ENCODE measurements at regions not wholly inside any gene's neighbourhood (a gene's known extent, or its start where the extent isn't known, plus 50 kb on each side); places are given as distances from the start of the nearest gene placed in this dataset.

- H3K4me1 ChIP-seq (replicated peaks), result no peaks in the 10 kb centered on the region
- DNase-seq (ENCODE audit: low read depth in 1 of 2, low spot score in 2 of 2), result no peak
- no peak overlapping the region for H3K4me3 ChIP-seq
- no peaks in the 10 kb centered on the region for H3K9me3 ChIP-seq (replicated peaks)
- no peak overlapping the region for H3K27ac ChIP-seq
- peaks cover 8% of the 10 kb centered on the region for H3K27me3 ChIP-seq (replicated peaks)
- H3K36me3 ChIP-seq, result no peaks in the 10 kb centered on the region
These were observed 330.2 kb upstream of the SULF2 start for GRCh38 chr20:48115502-48115901.

DNA sequence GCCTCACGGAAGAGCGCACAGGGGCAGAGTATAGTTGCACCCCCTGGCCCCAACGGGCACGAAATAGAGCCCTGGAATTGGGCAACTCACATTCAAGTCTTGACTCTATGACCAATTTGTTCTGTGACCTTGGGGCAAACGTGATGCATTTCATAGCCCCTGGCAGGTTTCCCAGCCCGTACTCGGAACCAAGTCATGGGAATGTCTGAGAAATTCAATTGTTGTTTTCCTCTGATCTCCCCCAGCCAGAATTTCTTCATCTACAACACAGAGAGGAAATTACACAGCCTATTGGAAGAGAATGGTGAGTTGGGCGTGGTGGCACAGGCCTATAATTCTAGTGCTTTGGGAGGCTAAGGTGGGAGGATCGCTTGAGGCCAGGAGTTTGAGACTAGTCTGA is 322.3 kb upstream of the SULF2 start:
- Histone ChIP-seq H3K4me1 (replicated peaks) (no peaks in the 10 kb centered on the region), H3K27me3 (replicated peaks) (peaks cover 11% of the 10 kb centered on the region), H3K4me3 (no peak overlapping the region), H3K36me3 (no peaks in the 10 kb centered on the region), H3K9me3 (replicated peaks) (0 out of 2 replicates have a peak, but pooled peaks cover 3% of the 10 kb centered on the region), H3K27ac (no peak overlapping the region)
- no peak for DNase-seq (ENCODE audit: low read depth in 1 of 2, low spot score in 2 of 2)

GRCh38 chr20:48106428-48106827 is 321.1 kb upstream of the SULF2 start:
- 0 out of 2 replicates have a peak, but pooled peaks cover 3% of the 10 kb centered on the region for H3K27me3 ChIP-seq (replicated peaks)
- no peak for DNase-seq (ENCODE audit: low read depth in 1 of 2, low spot score in 2 of 2)
- H3K27ac ChIP-seq, result no peak overlapping the region
- H3K4me3 ChIP-seq, result no peak overlapping the region
- H3K9me3 ChIP-seq (replicated peaks), result 0 out of 2 replicates have a peak, but pooled peaks cover 3% of the 10 kb centered on the region
- no peaks in the 10 kb centered on the region for H3K36me3 ChIP-seq
- H3K4me1 ChIP-seq (replicated peaks), result no peaks in the 10 kb centered on the region

DNA sequence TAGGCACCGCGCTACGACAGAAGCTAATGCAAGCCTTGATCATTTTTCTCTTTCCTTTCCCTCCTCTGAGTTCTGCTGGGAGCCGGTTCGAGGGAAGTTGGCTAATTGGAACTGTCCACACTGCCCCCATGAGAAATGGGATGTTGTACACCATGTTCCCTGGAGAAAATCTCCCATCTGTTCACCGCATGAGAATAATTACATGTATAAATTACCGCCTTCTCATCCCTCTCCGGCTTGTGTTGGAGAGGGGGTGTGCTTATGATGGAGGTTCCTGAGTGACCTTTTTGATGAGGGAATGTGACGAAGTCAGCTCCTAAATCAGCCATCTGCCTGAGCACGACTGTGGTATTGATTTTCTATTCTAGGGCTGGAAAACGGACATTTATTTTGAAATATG is 320.2 kb upstream of the SULF2 start:
- Histone ChIP-seq H3K36me3 (no peaks in the 10 kb centered on the region), H3K4me1 (replicated peaks) (no peaks in the 10 kb centered on the region), H3K9me3 (replicated peaks) (0 out of 2 replicates have a peak, but pooled peaks cover 3% of the 10 kb centered on the region), H3K4me3 (no peak overlapping the region), H3K27ac (no peak overlapping the region), H3K27me3 (replicated peaks) (0 out of 2 replicates have a peak, but pooled peaks cover 3% of the 10 kb centered on the region)
- no peak for DNase-seq (ENCODE audit: low read depth in 1 of 2, low spot score in 2 of 2)

DNA sequence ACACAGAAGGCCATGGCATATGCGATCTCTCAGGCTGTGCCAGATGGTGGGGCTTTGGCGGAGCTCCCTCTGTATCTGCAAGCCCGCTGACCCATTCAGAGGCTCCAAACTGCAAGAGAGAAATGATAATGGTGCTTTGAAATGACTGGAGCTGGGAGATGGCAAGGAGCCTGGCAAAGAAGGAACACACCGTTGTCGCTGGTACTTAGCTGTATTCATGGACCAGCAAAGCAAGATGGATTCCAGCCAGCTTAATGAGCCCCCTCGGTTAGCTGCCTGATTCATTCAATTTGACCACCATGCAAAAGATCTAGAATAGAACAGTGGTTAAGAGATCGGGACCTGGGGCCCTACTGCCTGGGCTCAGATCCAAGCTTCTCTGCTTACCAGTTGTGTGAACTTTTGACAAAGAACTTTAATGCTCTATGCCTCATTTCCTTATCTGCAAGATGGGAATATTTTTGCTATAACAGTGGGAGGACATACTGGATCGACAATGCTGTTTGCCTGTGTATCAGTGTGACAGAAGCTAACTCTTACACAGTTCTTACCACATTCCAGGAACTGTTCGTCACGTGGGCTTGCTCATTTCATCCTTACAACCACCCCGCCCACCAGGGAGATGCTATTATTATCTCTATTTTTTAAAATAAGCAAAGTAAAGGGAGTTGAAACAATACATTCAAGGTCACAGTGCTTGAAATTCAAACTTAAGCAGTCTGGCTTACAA is 317.8 kb upstream of the SULF2 start:
- Histone ChIP-seq H3K9me3 (replicated peaks) (0 out of 2 replicates have a peak, but pooled peaks cover 3% of the 10 kb centered on the region), H3K27ac (no peak overlapping the region), H3K4me1 (replicated peaks) (no peaks in the 10 kb centered on the region), H3K4me3 (no peak overlapping the region), H3K36me3 (no peaks in the 10 kb centered on the region), H3K27me3 (replicated peaks) (no peaks in the 10 kb centered on the region)
- DNase-seq (ENCODE audit: low read depth in 1 of 2, low spot score in 2 of 2), result no peak

GRCh38 chr20:48102076-48102787 is 317.0 kb upstream of the SULF2 start:
- H3K36me3 ChIP-seq, result no peaks in the 10 kb centered on the region
- no peak overlapping the region for H3K4me3 ChIP-seq
- H3K27ac ChIP-seq, result no peak overlapping the region
- H3K9me3 ChIP-seq (replicated peaks), result 0 out of 2 replicates have a peak, but pooled peaks cover 3% of the 10 kb centered on the region
- no peaks in the 10 kb centered on the region for H3K27me3 ChIP-seq (replicated peaks)
- no peak for DNase-seq (ENCODE audit: low read depth in 1 of 2, low spot score in 2 of 2)
- no peaks in the 10 kb centered on the region for H3K4me1 ChIP-seq (replicated peaks)

DNA sequence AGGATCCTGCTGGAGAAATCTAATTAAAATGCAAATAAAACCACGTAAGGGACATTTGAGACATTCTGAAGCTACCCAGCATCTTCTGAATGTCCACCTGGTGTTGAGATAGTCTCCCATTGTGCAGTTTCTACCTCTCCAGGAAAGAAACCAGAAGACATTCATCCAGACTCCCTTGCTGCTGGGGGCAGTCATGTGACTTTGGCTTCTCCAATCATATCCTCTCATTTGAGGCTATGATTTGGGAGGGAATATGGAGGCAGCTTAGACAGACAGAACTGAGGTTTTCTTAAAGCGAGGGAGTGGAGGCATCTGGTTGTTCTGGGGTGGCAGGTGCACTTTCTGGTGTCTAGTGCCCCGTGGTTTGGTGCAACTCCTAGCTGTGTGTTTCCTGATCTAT is 315.2 kb upstream of the SULF2 start:
- Histone ChIP-seq H3K9me3 (replicated peaks) (no peaks in the 10 kb centered on the region), H3K4me3 (no peak overlapping the region), H3K27ac (no peak overlapping the region), H3K36me3 (no peaks in the 10 kb centered on the region), H3K4me1 (replicated peaks) (no peaks in the 10 kb centered on the region), H3K27me3 (replicated peaks) (no peaks in the 10 kb centered on the region)
- no peak for DNase-seq (ENCODE audit: low read depth in 1 of 2, low spot score in 2 of 2)

GRCh38 chr20:48098866-48099265 is 313.6 kb upstream of the SULF2 start:
- Histone ChIP-seq H3K9me3 (replicated peaks) (no peaks in the 10 kb centered on the region), H3K4me1 (replicated peaks) (no peaks in the 10 kb centered on the region)
- no peak for DNase-seq (ENCODE audit: low read depth in 1 of 2, low spot score in 2 of 2)

GRCh38 chr20:48098099-48098498 is 312.8 kb upstream of the SULF2 start:
- Histone ChIP-seq H3K4me3 (no peak overlapping the region), H3K36me3 (no peaks in the 10 kb centered on the region), H3K27me3 (replicated peaks) (no peaks in the 10 kb centered on the region), H3K27ac (no peak overlapping the region), H3K9me3 (replicated peaks) (no peaks in the 10 kb centered on the region), H3K4me1 (replicated peaks) (no peaks in the 10 kb centered on the region)
- DNase-seq (ENCODE audit: low read depth in 1 of 2, low spot score in 2 of 2), result no peak

More at GRCh38 chr20:48098866-48099265, 313.6 kb upstream of the SULF2 start:
- no peak overlapping the region for H3K4me3 ChIP-seq
- no peaks in the 10 kb centered on the region for H3K36me3 ChIP-seq
- H3K27ac ChIP-seq, result no peak overlapping the region
- no peaks in the 10 kb centered on the region for H3K27me3 ChIP-seq (replicated peaks)

DNA sequence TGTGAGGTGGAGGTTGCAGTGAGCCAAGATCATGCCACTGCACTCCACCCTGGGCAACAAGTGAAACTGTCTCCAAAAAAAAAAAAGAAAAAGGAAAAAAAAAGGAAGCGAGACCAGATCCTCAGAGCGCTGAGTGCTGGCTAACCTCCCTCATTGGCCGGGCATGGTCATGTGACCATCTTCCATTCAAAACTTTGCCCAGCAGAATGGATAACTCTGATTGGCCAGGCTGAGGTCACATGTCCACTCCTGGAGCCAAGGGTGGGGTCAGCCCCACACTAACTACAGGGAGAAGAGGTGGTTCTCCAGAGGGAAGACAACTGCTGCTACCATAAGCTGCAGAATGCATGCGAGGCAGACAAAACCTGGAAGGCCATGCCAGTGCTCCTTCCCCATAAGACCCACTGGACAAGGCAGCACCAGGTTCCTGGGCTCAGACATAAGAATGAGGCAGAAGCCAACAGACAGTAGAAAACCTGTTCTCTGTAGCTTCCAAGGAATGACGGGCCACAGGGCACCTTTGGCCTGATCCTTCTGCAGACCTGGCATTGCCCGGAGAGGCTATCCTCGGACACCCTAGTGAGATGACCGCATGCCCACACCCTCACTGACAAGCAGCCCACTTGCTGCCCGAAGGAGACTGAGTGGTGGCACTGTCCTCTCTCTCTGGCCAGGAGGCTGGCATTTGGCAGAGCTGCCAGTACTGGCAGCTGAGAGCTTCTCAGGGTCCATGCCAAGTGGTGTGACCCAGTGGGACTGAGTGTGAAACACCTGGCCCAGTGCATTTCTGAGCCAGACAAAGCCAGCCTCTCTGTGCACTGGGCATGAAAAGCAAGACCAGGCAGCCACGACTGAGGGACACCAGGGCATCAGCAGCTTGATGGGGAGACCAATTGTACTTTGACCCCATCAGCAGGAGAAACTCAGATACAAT is 311.9 kb upstream of the SULF2 start:
- Histone ChIP-seq H3K4me3 (no peak overlapping the region), H3K27ac (no peak overlapping the region), H3K4me1 (replicated peaks) (no peaks in the 10 kb centered on the region), H3K27me3 (replicated peaks) (no peaks in the 10 kb centered on the region), H3K9me3 (replicated peaks) (no peaks in the 10 kb centered on the region), H3K36me3 (no peaks in the 10 kb centered on the region)
- no peak for DNase-seq (ENCODE audit: low read depth in 1 of 2, low spot score in 2 of 2)

- Histone ChIP-seq H3K27me3 (replicated peaks) (no peaks in the 10 kb centered on the region), H3K36me3 (no peaks in the 10 kb centered on the region), H3K27ac (no peak overlapping the region), H3K4me3 (no peak overlapping the region), H3K4me1 (replicated peaks) (no peaks in the 10 kb centered on the region), H3K9me3 (replicated peaks) (no peaks in the 10 kb centered on the region)
- DNase-seq (ENCODE audit: low read depth in 1 of 2, low spot score in 2 of 2), result no peak
These were observed 311.1 kb upstream of the SULF2 start for GRCh38 chr20:48096212-48096875.

GRCh38 chr20:48094944-48095343 is 309.7 kb upstream of the SULF2 start:
- no peak overlapping the region for H3K4me3 ChIP-seq
- no peak overlapping the region for H3K27ac ChIP-seq
- H3K36me3 ChIP-seq, result no peaks in the 10 kb centered on the region
- no peaks in the 10 kb centered on the region for H3K9me3 ChIP-seq (replicated peaks)
- H3K4me1 ChIP-seq (replicated peaks), result no peaks in the 10 kb centered on the region
- peaks cover 6% of the 10 kb centered on the region for H3K27me3 ChIP-seq (replicated peaks)
- no peak for DNase-seq (ENCODE audit: low read depth in 1 of 2, low spot score in 2 of 2)

GRCh38 chr20:48094196-48094749 is 309.0 kb upstream of the SULF2 start:
- H3K4me3 ChIP-seq, result no peak overlapping the region
- DNase-seq (ENCODE audit: low read depth in 1 of 2, low spot score in 2 of 2), result no peak
- peaks cover 10% of the 10 kb centered on the region for H3K27me3 ChIP-seq (replicated peaks)
- no peaks in the 10 kb centered on the region for H3K36me3 ChIP-seq
- H3K9me3 ChIP-seq (replicated peaks), result no peaks in the 10 kb centered on the region
- no peaks in the 10 kb centered on the region for H3K4me1 ChIP-seq (replicated peaks)
- no peak overlapping the region for H3K27ac ChIP-seq

Data from SJSA1 (cell line).